ES-I3 (cell line): ENCODE measurements at regions not wholly inside any gene's neighbourhood (a gene's known extent, or its start where the extent isn't known, plus 50 kb on each side); places are given as distances from the start of the nearest gene placed in this dataset.

Source experiments
- H3K36me3 ChIP-seq: 2 replicates; pipeline ENCODE4 v1.6.1; 2013; ENCODE audit warnings: mild to moderate bottlenecking, low read length, control low read depth, moderate library complexity; ENCODE audit not compliant: insufficient read depth
- H3K4me1 ChIP-seq: 2 replicates; pipeline ENCODE4 v1.6.1; 2013; ENCODE audit warnings: mild to moderate bottlenecking, control low read depth, low read length; ENCODE audit not compliant: insufficient read depth
- H3K9ac ChIP-seq: 2 replicates; pipeline ENCODE4 v1.6.1; 2013; ENCODE audit warnings: low read depth, mild to moderate bottlenecking, low read length, moderate library complexity
- H3K9me3 ChIP-seq: 2 replicates; pipeline ENCODE4 v1.6.1; 2013; ENCODE audit warnings: mild to moderate bottlenecking, low read length, moderate library complexity; ENCODE audit not compliant: control insufficient read depth, insufficient read depth

DNA sequence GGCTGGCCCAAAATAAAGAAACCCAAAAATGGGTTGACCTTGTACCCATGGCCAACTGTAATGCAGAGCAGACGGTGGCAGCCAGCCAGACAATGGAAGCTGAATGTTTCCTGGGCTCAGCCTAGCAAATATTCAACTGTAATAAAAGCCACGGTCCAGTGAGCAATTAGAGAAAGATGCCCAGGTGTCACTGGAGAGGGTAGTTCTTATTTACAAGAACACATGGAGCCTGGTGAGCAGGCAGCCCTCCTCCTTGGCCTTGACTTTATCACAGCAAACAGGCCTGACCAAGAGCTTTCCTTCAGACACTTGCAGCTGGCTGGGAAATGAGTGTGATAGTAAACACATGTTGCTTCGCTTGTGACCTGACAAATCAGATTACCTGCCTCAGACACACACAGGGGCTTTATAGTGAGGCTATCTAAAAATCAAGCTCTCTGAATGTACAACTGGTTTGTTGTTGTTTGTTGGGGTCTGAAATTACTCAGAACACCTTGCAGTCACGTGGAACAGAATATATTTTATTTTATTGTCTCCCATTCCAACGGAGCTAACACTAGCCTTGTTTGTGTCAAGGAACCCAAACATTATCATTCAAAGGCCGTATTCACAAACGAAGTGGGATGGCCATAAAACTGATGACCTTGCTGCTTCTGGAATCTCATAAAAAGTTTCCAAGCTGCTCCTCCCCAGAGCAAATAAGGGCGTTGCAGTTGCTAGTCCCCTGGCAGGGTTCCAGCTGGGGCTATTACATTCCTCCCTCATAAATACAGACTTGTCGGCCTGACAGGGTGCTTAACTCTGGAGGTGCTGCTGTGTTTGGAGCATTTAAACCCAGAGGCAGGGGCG is 161.1 kb downstream of the BBOX1 start:
- Histone ChIP-seq H3K4me1 (peaks cover 8% of the 10 kb centered on the region), H3K9ac (no peak overlapping the region), H3K9me3 (no peaks in the 10 kb centered on the region), H3K36me3 (no peaks in the 10 kb centered on the region)

DNA sequence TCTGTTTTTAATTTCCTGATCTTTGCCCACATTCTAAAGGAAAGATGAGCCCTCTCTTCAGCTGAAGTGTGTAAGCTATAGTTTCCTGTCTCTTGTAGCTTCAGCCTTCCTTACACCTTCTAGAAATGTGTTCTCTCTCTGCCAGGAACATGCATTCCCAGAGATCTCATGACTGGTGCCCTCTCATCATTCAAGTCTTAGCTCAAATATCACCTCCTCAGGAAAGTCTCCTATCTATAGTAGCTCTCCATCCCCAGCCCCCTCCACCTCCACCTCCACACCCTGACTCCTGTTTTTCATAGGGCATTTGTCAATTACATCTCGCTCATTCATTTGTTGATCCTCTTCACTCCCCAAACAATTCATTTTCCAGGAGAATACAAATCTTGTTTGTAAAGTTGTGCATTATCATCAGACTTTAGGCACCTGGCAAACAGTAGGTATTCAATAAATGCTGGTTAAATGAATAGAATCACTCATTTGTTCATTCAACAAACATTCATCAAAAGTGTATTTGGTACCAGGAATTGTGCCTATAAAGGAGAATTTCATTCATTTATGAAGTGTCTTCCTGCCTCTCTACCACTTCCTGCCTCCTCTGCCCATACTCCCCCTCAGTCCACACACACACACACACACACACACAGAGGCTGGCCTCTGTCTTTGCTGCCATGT is 160.3 kb downstream of the BBOX1 start:
- H3K4me1 ChIP-seq = peaks cover 8% of the 10 kb centered on the region
- no peak overlapping the region for H3K9ac ChIP-seq
- no peaks in the 10 kb centered on the region for H3K36me3 ChIP-seq
- H3K9me3 ChIP-seq = no peaks in the 10 kb centered on the region

DNA sequence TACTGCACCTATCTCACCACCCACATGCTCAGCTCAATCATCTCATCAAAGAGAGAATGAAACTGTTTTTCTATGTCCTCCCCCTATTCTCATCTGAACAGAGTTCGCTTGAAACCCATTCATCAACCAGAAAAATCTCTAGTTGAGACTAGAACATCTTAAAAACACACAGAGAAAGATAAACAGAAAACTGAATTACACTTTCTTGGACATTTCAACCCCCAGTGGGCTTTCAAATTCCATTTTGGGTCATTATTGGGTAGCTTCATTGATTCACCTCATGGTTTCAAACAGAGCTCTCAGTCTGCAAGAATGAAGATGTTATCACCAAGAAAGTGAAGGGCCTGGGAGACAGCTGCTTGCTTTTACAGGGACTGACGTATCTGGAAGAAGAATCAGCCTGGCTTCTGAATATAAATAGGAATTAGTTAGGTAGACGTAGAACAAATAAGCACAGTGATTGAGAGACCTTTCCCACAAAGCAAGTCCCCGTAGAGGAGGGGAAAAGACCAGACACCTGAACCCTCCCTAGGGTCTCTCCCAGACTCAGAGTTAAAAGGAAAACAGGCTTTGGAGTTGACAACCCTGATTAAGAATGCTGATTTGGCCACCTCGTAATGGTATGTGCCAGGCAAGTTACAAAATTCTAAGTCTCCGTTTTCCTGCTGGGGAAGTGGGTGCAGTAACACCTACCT is 155.7 kb downstream of the BBOX1 start:
- Histone ChIP-seq H3K9ac (no peak overlapping the region), H3K9me3 (no peaks in the 10 kb centered on the region), H3K36me3 (no peaks in the 10 kb centered on the region), H3K4me1 (no peaks in the 10 kb centered on the region; the same call in 1 of the 2 replicates)

DNA sequence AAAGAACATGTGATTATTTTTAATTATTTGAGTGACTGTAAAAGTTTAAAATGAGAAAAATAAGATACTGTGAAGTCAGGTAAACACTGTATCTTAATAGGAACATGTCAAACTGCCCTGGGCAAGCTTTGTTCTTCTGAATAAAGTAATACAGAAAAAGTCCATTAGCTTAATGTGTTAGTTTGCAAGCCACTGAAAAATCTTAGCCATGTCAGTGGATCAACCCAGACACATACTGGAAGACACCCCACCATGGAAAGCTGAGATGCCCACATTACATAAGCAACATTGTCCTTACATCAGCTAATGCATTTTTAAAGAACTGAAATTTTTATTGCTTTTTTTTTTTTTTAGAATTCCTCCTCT is 155.2 kb downstream of the BBOX1 start:
- Histone ChIP-seq H3K9me3 (no peaks in the 10 kb centered on the region), H3K4me1 (no peaks in the 10 kb centered on the region; the same call in 1 of the 2 replicates), H3K9ac (no peak overlapping the region), H3K36me3 (no peaks in the 10 kb centered on the region)

DNA sequence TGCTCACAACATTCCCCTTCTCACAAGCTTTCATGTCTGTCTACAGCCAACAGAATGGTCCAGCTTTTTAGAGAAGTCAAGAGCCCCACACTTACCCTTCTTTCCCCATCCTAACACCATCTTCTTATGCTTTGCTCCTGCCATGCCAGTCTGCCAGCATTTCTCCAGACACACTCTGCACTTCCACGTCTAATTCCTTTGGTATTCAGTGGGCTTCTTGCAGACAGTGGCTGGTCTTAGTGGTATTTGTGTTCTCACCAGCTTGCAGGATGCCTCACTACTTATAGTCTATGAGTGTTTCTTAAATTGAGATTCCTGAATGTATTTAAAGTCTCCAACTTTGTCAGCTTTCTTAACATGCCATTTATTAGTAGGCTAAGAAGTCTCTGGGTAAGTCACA is 154.4 kb downstream of the BBOX1 start:
- H3K9ac ChIP-seq = no peak overlapping the region
- no peaks in the 10 kb centered on the region; the same call in 1 of the 2 replicates for H3K4me1 ChIP-seq
- no peaks in the 10 kb centered on the region for H3K36me3 ChIP-seq
- no peaks in the 10 kb centered on the region for H3K9me3 ChIP-seq

DNA sequence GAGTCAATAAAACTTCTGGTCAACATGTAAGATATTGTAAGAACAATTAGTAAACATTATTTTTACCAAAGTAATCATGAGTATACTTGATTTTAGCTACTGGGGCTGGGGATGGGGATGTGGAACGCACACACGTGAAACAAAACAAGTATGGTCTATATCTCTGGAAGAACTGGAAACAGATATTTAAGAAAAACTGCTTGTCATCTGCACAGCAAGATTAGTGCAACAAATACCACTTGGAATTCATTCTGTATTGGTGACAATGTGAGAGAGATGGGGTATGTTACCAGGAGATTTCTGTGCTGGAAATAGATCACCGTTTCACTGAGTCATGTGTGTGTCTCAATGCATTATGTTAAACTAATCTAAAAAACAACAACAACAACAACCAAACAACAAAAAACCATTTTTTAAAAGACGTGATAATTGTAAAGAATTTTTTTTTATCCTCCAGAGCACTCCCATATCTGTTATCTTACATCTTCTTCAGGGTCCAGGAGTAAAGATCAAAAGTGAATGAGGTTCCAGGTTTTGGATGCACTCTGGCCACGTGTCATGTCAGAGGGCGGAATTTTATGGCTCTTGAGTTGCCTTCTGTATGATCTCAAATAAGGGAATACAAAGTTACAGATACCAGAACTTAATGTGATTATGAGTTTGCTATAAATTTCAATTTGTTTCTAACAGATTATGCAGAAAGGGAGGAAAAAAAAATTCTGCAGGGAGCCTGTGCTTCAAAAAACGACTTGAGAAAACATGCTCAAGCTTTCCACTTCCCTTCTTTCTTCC is 153.0 kb downstream of the BBOX1 start:
- H3K9ac ChIP-seq = no peak overlapping the region
- no peaks in the 10 kb centered on the region for H3K9me3 ChIP-seq
- H3K4me1 ChIP-seq = no peaks in the 10 kb centered on the region; the same call in 1 of the 2 replicates
- no peaks in the 10 kb centered on the region for H3K36me3 ChIP-seq

DNA sequence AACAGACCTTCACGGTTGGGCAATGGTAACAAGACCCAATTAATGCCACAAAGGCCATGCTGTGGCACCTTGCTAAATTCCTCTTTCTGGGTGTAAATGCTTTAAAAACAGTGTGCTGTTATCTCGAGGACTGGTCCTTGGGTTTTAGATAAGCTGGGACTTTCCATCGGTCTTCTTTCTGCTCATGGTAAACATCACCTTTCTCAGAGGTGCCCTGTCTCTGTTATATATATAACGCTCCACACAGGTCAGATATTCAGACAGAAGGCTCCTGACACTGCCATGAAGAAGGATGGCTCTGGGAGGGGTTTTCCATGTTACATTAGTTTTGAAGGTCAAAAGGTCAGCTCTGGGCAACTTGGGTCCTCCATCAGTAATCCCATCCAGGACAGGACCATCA is 151.6 kb downstream of the BBOX1 start:
- Histone ChIP-seq H3K9ac (no peak overlapping the region), H3K9me3 (no peaks in the 10 kb centered on the region), H3K4me1 (no peaks in the 10 kb centered on the region; the same call in 1 of the 2 replicates)

DNA sequence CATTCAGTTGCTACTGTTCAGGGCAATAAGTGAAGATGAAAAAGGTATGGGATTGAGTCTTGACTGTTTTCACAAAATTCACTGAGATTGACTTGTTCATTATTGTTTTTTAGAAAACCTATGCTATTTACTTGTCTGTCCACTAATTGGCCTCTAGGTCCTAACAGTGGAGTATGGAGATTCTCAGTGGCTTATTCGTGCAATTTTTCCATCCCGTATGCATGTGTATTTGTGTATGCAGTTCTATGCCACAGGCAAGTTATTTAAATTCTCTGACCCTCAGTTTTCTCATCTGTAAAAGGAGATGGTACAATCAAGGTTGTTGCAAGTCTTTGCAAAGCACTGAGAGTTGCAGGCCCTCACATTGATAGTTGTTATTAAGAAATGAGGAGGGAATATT is 151.0 kb downstream of the BBOX1 start:
- Histone ChIP-seq H3K9ac (no peak overlapping the region), H3K9me3 (no peaks in the 10 kb centered on the region), H3K36me3 (no peaks in the 10 kb centered on the region), H3K4me1 (no peaks in the 10 kb centered on the region; the same call in 1 of the 2 replicates)

More for the DNA sequence above, 151.6 kb downstream of the BBOX1 start:
- no peaks in the 10 kb centered on the region for H3K36me3 ChIP-seq

DNA sequence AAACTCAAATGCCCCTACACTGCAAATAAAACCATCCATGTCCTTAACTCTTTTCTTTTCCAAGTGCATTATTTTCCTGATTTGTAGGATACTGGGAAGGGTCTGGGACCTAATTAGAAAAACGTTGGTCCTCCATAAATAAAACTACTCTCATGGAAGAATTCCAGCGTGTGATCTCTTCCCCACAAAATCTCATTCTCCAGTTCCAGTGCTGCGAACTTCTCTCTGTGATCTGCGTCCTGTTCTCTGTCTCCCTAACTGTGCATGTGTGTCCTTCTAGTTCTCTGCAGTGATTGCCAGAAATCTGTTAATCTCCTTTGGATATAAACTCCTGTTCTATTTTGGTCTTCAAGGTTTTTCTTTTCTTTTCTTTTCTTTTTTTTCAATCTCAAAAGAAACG is 148.1 kb downstream of the BBOX1 start:
- no peaks in the 10 kb centered on the region for H3K9me3 ChIP-seq
- H3K4me1 ChIP-seq = peaks cover 7% of the 10 kb centered on the region
- H3K9ac ChIP-seq = no peak overlapping the region
- no peaks in the 10 kb centered on the region for H3K36me3 ChIP-seq

DNA sequence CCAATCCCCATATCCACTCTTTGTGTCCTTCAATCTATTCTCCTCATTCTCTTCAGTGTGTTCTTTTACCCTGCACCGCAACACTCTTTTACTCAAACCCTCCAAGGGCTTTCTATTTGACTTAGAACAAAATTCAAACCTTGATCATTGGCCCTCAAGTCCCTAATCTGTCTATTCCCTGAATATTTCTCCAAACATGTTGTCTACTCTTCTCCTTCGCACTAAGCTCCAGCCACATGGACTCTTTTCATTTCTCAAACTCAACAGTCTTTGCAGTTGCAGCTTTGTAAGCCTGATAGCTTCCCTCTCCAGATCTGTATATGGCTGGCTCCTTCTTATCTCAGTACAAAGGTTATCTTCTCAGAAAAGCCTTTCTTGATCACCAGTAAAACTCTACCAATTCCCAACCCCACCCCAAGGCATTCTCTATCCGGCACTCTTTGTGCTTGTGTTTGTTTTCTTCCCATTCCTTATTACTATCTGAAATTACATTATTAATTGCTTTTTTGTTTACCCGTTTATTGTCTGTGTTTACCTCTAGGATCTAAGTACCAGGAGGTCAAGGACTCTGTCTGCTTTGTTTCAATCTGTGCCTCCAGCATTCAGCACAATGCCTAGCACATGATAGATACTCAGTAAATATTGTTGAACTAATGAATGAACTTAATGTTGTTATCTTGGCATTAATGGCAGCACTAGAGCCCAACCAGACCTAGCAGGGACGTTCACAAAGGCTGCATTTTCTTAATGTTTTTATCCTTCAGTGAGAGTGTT is 147.4 kb downstream of the BBOX1 start:
- H3K36me3 ChIP-seq = no peaks in the 10 kb centered on the region
- H3K9me3 ChIP-seq = no peaks in the 10 kb centered on the region
- no peak overlapping the region for H3K9ac ChIP-seq
- H3K4me1 ChIP-seq = peaks cover 7% of the 10 kb centered on the region

DNA sequence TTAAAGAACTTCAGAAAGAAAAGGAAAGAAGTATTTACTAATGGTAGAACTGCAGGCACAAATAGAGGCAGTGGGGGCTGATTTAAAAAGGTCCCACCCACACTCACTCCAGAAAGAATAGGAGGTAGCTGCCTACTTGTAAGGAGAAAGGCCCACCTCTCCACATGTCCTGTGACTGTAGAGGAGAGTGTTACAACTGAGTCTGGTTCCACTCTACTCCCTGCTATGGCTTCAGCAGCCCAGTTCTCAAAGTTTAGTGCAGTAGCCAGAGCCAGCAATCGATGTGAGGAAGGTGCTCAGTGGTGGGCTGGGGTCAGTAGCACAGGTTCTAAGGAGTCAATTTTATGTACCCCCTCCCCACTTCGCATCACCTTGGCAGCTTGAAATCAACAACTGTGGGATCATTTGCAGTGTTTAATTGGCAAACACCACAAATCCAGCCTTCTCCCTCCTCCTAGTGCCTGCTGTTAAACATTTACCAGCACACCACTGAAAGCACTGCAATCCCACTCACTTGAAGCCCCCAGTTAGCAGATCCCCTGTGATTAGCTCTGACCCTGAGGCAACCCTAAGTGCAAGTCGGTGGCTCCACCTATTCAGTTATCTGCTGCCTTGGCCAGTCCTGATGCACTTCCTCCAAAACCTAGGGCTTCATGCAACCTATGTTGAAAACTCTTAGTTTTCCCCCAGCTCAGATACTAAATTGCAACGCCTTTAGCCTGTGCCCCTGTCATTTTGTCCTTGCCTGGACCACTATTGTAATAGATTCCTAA is 146.6 kb downstream of the BBOX1 start:
- H3K4me1 ChIP-seq = peaks cover 7% of the 10 kb centered on the region
- H3K36me3 ChIP-seq = no peaks in the 10 kb centered on the region
- H3K9ac ChIP-seq = no peak overlapping the region
- H3K9me3 ChIP-seq = no peaks in the 10 kb centered on the region

DNA sequence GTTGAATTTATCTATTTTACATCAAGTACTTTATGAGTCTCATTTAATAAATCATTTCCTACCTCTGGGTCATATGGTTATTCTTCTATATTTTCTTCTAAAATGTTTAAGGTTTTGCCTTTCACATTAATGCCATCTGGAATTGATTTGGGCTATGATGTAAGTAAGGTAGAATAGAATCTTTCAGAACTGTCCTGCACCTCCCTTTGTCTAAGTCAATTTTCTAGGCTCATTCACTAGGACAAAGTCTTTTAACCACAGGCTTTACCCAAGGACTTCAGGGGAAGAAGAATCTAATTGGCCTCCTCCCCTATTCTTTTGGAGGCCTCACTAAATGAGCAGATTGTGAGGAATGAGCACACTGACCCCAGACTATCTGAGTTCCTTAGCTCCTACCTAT is 146.0 kb downstream of the BBOX1 start:
- H3K9me3 ChIP-seq = no peaks in the 10 kb centered on the region
- H3K9ac ChIP-seq = no peak overlapping the region
- peaks cover 7% of the 10 kb centered on the region for H3K4me1 ChIP-seq
- H3K36me3 ChIP-seq = no peaks in the 10 kb centered on the region
